ENCODE measurements at regions not wholly inside any gene's neighbourhood (a gene's known extent, or its start where the extent isn't known, plus 50 kb on each side); places are given as distances from the start of the nearest gene placed in this dataset.

GRCh38 chr3:54034971-54035370 lies 87.4 kb upstream of the CACNA2D3 start:
- intact Hi-C loops (cut with micrococcal nuclease; ENCODE audit: unreplicated experiment): no loop called here
- TF ChIP-seq CTCF (IDR thresholded peaks at IDR 0.05; ENCODE audit: insufficient read depth in 1 of 2, low read depth in 1 of 2, low read length in 1 of 2, severe bottlenecking in 1 of 2, unreplicated experiment in 1 of 2): no peak
- no peak overlapping the region for H3K4me3 Mint-ChIP-seq (ENCODE audit: unreplicated experiment)
- POLR2A ChIA-PET: no interaction called here
- Histone ChIP-seq H3K9me3 (no peaks in the 10 kb centered on the region), H3K27me3 (replicated peaks; ENCODE audit: control insufficient read depth, insufficient read depth, low read length) (no peaks in the 10 kb centered on the region), H3K4me3 (ENCODE audit: low read depth, low read length) (no peak overlapping the region), H3K36me3 (ENCODE audit: control insufficient read depth, insufficient read depth, low read length) (no peaks in the 10 kb centered on the region), H3K4me1 (no peaks in the 10 kb centered on the region)
- H3K9me3 Mint-ChIP-seq (ENCODE audit: unreplicated experiment): no peaks in the 10 kb centered on the region
- no TSS peak for BruUV-seq (replicated peaks)
- H3K27ac Mint-ChIP-seq (ENCODE audit: unreplicated experiment): no peak overlapping the region
- CTCF ChIA-PET: no interaction called here
- no peak for DNase-seq
- no peaks in the 10 kb centered on the region for H3K27me3 Mint-ChIP-seq (ENCODE audit: insufficient read depth, unreplicated experiment)
- H3K36me3 Mint-ChIP-seq (ENCODE audit: insufficient read depth, unreplicated experiment): no peaks in the 10 kb centered on the region
- H3K4me1 Mint-ChIP-seq (ENCODE audit: low read depth, unreplicated experiment): no peaks in the 10 kb centered on the region

- Histone ChIP-seq H3K4me1 (no peaks in the 10 kb centered on the region), H3K36me3 (ENCODE audit: control insufficient read depth, insufficient read depth, low read length) (no peaks in the 10 kb centered on the region), H3K9me3 (no peaks in the 10 kb centered on the region), H3K4me3 (ENCODE audit: low read depth, low read length) (no peak overlapping the region), H3K27me3 (replicated peaks; ENCODE audit: control insufficient read depth, insufficient read depth, low read length) (no peaks in the 10 kb centered on the region)
- BruUV-seq (replicated peaks): no TSS peak
- POLR2A ChIA-PET: no interaction called here
- H3K27ac Mint-ChIP-seq (ENCODE audit: unreplicated experiment): no peak overlapping the region
- no peak for TF ChIP-seq CTCF (IDR thresholded peaks at IDR 0.05; ENCODE audit: insufficient read depth in 1 of 2, low read depth in 1 of 2, low read length in 1 of 2, severe bottlenecking in 1 of 2, unreplicated experiment in 1 of 2)
- H3K9me3 Mint-ChIP-seq (ENCODE audit: unreplicated experiment): no peaks in the 10 kb centered on the region
- no peaks in the 10 kb centered on the region for H3K27me3 Mint-ChIP-seq (ENCODE audit: insufficient read depth, unreplicated experiment)
- no peaks in the 10 kb centered on the region for H3K4me1 Mint-ChIP-seq (ENCODE audit: low read depth, unreplicated experiment)
- CTCF ChIA-PET: no interaction called here
- intact Hi-C loops (cut with micrococcal nuclease; ENCODE audit: unreplicated experiment): no loop called here
- DNase-seq: no peak
- no peak overlapping the region for H3K4me3 Mint-ChIP-seq (ENCODE audit: unreplicated experiment)
- no peaks in the 10 kb centered on the region for H3K36me3 Mint-ChIP-seq (ENCODE audit: insufficient read depth, unreplicated experiment)
These were observed 88.6 kb upstream of the CACNA2D3 start for GRCh38 chr3:54033761-54034160.

- no peaks in the 10 kb centered on the region for H3K9me3 Mint-ChIP-seq (ENCODE audit: unreplicated experiment)
- no peaks in the 10 kb centered on the region for H3K36me3 Mint-ChIP-seq (ENCODE audit: insufficient read depth, unreplicated experiment)
- intact Hi-C loops (cut with micrococcal nuclease; ENCODE audit: unreplicated experiment): no loop called here
- CTCF ChIA-PET: no interaction called here
- DNase-seq: no peak
- BruUV-seq (replicated peaks): no TSS peak
- POLR2A ChIA-PET: no interaction called here
- H3K4me3 Mint-ChIP-seq (ENCODE audit: unreplicated experiment): no peak overlapping the region
- no peak overlapping the region for H3K4me3 ChIP-seq (ENCODE audit: low read depth, low read length)
- H3K4me1 Mint-ChIP-seq (ENCODE audit: low read depth, unreplicated experiment): no peaks in the 10 kb centered on the region
- no peaks in the 10 kb centered on the region for H3K9me3 ChIP-seq
- H3K4me1 ChIP-seq: no peaks in the 10 kb centered on the region
- no peak for TF ChIP-seq CTCF (IDR thresholded peaks at IDR 0.05; ENCODE audit: insufficient read depth in 1 of 2, low read depth in 1 of 2, low read length in 1 of 2, severe bottlenecking in 1 of 2, unreplicated experiment in 1 of 2)
- H3K27me3 ChIP-seq (replicated peaks; ENCODE audit: control insufficient read depth, insufficient read depth, low read length): no peaks in the 10 kb centered on the region
- H3K27me3 Mint-ChIP-seq (ENCODE audit: insufficient read depth, unreplicated experiment): no peaks in the 10 kb centered on the region
- H3K27ac Mint-ChIP-seq (ENCODE audit: unreplicated experiment): no peak overlapping the region
- no peaks in the 10 kb centered on the region for H3K36me3 ChIP-seq (ENCODE audit: control insufficient read depth, insufficient read depth, low read length)
These were observed 89.8 kb upstream of the CACNA2D3 start for GRCh38 chr3:54032598-54032997.

Data from Caco-2 (cell line).